SHP77 treated with DMSO at 0.1 percent for 48 hours (cell line): ENCODE measurements at regions not wholly inside any gene's neighbourhood (a gene's known extent, or its start where the extent isn't known, plus 50 kb on each side); places are given as distances from the start of the nearest gene placed in this dataset.

Source experiments
- DNase-seq: peaks from one replicate; lab custom pipeline; 2025; lab: John Stamatoyannopoulos, UW

GRCh38 chr6:137434640-137435039, 59.6 kb downstream of the OLIG3 start:
- no peak for DNase-seq

- DNase-seq, result no peak
Measured at GRCh38 chr6:137432054-137432611, 62.1 kb downstream of the OLIG3 start.

- no peak for DNase-seq
Measured at GRCh38 chr6:137430954-137431353, 63.2 kb downstream of the OLIG3 start.

GRCh38 chr6:137427656-137428290, 66.4 kb downstream of the OLIG3 start:
- no peak for DNase-seq

- no peak for DNase-seq
Measured at GRCh38 chr6:137426007-137426689, 68.0 kb downstream of the OLIG3 start.

- DNase-seq, result no peak
Measured at GRCh38 chr6:137424251-137424650, 69.9 kb downstream of the OLIG3 start.

GRCh38 chr6:137423451-137424168, 70.6 kb downstream of the OLIG3 start:
- DNase-seq, result no peak

DNA sequence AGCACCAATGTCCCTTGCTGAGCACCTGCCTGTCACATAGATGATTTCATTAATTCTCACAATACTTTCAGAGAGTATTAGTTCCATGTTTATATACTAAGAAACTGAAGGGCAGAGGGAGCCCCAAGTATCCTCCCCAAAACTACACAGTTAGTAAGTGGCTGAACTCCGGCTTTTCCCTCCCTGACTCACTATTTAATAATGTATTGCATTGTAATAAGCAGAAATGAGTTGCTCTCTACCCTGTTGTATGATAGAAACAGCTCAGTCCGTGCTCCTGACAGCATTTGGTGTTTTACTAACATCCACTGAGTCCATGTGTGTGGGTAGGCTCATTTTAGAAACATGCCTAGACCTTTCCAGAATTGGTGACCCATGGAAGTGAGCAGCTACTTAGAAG, 76.8 kb downstream of the OLIG3 start:
- DNase-seq, result no peak

GRCh38 chr6:137416376-137417109, 77.7 kb downstream of the OLIG3 start:
- no peak for DNase-seq

DNA sequence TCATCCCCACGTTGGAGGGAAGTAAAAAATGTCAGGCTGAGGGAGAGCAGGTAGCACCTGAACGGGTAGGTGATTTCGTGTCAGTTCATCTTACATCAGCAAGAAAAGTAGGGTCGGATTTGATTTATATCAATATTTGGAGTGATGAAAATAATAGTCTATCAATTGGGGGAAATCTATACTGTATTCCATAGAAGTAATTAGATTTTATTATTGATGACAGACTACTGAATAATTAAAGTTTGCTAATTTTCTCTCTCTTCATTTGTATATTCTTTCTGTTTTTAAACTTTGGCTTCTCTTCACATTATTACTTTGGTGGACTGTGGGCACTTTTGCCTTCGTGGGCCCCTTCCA, 78.4 kb downstream of the OLIG3 start:
- DNase-seq, result no peak

GRCh38 chr6:137415127-137415833, 78.9 kb downstream of the OLIG3 start:
- DNase-seq, result no peak

- no peak for DNase-seq
Measured at GRCh38 chr6:137414599-137414998, 79.6 kb downstream of the OLIG3 start.

DNA sequence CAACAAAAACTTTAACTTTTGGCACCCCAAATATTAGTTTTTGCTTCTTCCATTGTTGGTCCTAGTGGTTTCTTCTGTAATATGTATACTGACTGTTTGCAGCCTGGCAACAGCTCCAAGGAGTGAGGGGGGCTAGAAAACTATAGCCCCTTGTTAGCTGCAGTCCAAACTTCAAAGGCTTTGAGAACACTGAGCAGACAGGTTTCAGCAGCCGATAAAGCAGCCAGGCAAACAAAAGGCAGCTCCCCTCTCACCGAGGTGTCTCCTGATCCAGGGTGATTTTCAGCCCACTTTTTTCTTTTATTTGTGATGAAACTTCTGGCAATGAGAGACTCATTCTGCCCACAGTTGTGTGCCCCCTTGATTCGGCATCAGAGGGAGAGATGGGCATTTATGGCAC, 80.7 kb downstream of the OLIG3 start:
- DNase-seq, result no peak

DNA sequence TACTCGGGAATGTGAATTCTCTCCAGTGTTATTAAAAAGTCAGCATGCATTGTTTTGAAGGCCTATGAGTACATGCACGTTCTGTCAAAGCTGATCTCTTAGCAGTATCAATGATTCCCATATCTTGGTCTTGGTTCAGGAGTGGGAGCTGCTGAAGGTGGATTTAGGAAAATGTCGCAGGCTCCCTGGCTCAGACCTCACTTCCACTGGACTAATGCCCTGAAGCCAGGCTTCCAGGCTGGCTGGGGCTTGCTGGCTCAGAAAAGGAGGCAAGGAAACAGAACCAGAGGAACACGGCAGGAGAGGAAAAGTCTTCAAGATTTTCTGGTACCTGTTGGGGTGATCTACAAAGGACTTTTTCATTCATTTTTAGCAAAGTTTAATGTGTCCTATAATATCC, 81.6 kb downstream of the OLIG3 start:
- DNase-seq, result no peak

GRCh38 chr6:137409266-137409777, 84.9 kb downstream of the OLIG3 start:
- DNase-seq, result no peak

DNA sequence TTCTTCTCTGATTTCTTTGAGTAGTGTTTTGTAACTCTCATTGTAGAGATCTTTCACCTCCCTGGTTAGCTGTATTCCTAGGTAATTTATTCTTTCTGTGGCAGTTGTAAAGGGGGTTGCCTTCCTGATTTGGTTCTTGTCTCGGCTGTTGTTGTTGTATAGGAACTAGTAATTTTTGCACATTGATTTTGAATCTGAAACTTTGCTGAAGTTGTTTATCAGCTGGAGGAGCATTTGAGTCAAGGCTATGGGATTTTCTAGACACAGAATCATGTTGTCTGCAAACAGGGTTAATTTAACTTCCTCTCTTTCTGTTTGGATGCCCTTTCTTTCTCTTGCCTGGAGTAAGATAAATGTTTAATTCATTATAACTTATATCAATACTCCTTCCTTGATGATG, 86.4 kb downstream of the OLIG3 start:
- no peak for DNase-seq

GRCh38 chr6:137405806-137406205, 88.4 kb downstream of the OLIG3 start:
- DNase-seq, result no peak

DNA sequence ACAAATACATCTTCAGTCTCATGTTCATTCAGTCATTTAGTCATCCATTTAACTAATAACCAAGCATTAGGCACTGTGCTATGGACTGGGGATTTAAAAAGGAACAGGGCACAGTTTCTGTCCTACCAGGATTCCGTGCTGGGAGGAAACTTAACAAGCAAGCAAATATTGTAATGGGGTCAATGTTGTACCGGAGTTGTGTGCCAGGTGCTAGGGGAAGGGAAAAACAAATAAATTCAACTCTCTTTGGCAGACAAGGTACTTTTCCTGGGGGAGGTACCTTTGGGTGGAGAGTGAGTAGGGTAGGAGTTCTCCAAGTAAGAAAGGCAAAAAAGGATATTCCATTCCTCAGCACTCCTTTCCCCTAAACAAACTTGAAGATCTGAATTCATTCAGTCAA, 90.3 kb downstream of the OLIG3 start:
- DNase-seq, result no peak

DNA sequence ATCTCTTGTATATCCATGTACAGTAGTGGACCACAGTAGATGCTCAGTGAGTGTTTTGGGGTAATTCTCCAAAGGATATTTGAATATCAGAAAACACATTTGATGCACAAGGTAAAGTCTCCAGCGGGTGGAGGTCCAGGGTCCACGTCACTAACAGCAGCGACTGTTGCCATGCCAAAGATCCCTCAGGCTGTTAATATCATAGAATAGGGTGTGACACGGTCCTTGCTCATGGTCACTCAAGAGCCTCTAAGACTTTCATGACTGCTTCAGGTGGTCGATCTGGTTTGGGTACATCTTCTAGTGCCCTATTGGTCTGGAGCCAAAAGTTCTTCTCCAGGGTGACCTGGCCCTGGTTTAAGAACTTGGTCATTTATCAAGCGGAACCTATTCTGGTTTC, 90.8 kb downstream of the OLIG3 start:
- DNase-seq, result no peak

DNA sequence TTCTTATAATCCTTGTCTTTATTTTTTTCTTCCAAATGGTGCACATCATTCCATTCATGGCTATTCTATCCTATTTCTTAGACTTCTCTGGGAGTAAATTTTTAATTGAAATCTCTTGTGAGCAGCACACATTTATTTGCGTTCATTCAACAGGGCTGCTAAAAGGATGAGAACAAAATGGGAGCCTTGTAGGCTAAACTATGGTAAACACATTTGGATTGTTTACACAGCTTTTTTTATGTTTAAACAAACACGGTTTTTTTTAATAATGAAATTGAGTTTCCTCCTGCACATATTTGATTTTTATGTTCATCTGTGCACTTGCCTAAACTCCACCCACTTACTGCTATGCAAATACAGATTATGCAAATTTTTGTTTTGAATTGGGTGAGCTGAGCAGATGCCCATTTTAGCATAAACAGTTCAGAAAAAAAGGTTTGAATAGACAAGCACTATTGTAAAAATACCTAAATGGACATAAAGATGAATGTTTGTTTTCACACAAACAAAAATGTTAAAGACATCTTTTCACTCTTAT, 92.0 kb downstream of the OLIG3 start:
- no peak for DNase-seq

- no peak for DNase-seq
Measured at GRCh38 chr6:137401088-137401487, 93.1 kb downstream of the OLIG3 start.
